ENCODE measurements at regions not wholly inside any gene's neighbourhood (a gene's known extent, or its start where the extent isn't known, plus 50 kb on each side); places are given as distances from the start of the nearest gene placed in this dataset.
"Not testable (repeated sequence)": the region's sequence is repeated elsewhere in the genome, so short reads cannot be mapped to it uniquely, and the experiment has no call there.

DNA sequence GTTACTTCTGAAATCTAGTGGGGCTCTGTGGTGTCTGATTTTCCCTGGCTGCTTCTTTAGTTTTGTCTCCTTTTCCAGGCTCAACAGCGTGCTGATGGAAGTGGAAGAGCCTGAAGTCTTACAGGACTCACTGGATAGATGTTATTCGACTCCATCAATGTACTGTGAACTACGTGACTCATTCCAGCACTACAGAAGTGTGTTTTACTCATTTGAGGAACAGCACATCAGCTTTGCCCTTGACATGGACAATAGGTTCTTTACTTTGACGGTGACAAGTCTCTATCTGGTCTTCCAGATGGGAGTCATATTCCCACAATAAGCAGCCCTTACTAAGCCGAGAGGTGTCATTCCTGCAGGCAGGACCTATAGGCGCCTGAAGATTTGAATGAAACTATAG, 51.1 kb downstream of the NBPF8 start:
- DNase-seq, result not testable (repeated sequence)

DNA sequence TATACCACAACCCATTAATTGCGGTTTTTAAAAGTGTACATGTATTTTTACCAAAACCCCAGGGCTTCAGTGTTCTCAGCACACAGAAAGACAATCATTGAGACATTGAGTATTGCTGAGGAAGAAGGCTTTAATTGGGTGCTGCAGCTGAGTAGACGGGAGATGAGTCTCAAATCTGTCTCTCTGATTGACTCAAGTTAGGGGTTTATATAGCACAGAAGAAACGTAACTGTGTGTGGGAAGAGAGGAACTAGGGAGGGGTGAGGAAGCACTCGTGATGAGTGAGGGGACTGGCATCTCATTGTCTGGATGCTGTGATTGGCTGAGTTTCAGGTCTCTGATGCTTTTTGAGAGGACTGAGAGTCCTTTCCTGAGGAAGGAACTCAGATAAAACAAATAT, 62.8 kb downstream of the NBPF8 start:
- not testable (repeated sequence) for DNase-seq

DNA sequence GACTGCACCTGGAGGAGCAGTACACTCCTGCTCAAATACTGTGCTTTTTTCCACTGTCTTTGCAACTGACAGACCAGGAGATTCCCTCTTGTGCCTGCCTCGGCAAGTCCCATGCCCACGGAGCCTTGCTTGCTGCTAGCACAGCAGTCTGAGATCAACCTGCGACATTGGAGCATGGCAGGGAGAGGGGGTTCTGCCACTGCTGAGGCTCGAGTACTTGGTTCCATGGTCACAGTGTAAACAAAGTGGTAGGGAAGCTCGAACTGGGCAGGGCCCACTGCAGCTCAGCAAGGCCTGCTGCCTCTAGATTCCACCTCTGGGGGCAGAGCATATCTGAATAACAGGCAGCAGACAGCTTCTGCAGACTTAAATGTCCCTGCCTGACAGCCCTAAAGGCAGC, 63.6 kb downstream of the NBPF8 start:
- DNase-seq, result not testable (repeated sequence)

DNA sequence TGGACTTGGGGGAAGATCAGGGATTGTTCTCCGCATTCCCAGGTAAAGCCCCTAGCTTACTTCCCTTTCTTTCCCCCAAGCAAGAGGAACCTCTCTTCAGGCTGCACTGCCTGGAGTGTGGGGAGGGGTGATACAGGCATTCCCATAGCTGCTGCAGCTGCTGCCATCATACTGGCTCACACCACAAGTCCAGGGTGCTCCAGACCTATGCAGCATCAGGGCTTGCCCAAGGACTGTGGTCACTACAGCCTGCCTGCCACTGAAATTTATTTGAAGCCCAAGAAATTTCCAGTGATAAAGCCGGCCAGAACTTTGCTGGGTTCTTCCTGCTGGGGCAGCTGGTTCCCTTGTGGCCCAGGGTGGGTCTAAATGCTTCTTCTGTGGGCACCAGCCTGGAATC, 72.7 kb downstream of the NBPF8 start:
- not testable (repeated sequence) for DNase-seq

DNA sequence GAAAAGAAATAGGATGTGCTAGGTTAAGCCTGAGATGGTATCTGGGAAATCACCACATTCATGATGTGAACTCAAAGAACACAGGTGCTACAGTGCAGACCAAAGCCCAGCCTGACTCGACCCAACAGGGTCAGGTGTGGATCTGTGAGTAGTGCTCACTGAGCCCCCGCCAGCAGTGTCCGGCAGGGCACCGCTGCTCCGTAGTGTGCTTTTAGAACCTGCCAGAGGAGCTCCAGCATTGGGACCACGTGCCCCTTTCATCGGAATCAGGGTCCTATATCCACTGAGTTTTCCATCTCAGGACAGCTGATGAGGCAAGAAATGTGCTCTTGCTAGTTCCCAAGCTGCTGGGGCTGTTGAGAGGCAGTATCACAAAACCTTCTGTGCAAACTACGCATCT, 74.4 kb downstream of the NBPF8 start:
- not testable (repeated sequence) for DNase-seq

DNA sequence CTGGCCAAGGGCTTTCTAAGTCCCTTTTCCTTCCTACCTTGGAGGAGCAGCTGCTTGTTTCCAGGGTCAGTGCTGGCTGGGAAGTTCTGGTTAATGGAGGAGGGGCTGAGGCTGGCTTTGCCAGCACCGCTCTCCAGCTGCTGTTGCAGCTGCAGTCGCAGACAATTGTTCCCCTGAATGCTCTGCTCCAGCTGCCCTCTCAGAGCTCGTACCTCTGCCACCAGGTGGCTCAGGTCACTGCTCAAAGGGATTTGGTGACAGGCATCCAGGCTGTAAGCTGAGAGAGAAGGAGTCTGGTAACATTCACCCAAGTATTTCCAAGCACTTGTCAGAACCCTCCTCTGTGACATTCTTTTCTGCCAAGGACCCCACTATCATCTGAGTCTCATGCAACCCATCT, 82.3 kb downstream of the NBPF8 start:
- not testable (repeated sequence) for DNase-seq

DNA sequence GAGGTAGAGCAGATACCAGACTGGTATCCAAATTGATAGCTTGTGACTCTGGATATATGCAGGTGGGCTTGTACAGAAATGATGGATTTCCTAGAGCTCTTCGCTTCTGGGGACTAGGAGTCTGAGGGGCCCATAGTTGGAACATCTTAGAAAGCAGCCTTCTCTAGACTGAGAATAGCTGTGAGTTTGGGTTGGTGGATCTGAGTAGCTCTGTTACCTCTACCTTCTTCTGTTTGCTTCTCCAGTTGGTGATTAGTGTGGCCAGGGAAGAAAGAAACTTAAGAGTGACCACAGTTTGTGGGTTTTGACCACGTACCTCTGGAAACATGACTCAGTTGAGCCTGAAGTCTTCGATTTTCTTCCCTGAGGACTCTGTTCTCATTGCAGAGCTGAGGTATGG, 88.4 kb downstream of the NBPF8 start:
- not testable (repeated sequence) for DNase-seq

DNA sequence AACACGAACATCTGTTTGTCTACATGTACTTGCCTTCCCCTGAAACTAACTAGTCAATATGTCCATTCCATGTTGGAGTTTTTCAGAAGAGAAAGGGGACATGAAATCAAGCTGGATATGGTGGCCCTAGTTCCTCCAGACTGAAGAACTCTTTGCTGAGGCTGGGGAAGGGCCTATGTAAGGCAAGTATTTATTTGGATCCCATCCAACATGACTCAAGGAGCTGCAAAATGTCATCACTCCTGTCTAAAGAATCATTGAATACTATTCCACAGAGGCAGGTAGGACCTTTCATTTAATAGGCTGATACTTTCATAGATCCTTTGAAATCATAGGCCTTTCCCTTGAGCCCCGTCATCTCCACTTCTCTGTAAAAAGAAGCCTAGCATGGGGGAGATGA, 91.5 kb downstream of the NBPF8 start:
- not testable (repeated sequence) for DNase-seq

DNA sequence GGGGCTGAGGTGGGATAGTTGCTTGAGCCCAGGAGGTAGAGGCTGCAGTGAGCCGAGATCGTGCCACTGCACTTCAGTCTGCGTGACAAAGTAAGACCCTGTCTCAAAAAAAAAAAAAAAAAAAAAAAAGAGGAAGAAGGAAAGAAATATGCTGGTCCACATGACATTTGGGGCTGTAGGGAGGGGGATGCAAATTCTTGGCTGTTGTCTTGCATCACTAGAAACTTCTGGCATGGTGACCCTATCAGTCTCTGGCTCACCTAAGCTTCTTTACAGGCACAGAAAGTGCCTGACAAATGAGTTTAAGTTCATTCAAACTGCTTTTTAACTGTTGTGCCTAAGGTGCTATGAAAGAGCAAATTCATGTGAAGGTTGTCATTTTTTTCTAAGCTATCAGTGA, 93.5 kb downstream of the NBPF8 start:
- not testable (repeated sequence) for DNase-seq

DNA sequence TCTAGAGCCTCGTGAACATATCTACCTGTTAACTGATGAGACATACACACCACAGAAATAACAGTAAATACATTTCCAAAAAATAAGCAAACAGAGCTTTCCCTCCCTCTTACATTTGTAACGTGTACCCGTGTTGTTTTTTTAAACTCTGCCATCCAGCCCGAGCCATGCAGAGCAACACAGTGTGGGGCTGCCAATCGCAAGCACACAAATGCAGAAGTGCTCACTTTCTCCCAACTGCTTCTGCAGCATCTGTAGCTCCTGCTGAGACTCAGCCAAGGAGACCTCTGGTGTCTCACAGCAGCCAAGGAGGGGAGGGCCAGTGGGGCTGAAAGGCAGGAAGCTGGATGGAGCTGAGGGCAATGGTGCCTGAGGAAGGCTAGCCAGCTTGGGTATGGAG, 94.4 kb downstream of the NBPF8 start:
- not testable (repeated sequence) for DNase-seq

DNA sequence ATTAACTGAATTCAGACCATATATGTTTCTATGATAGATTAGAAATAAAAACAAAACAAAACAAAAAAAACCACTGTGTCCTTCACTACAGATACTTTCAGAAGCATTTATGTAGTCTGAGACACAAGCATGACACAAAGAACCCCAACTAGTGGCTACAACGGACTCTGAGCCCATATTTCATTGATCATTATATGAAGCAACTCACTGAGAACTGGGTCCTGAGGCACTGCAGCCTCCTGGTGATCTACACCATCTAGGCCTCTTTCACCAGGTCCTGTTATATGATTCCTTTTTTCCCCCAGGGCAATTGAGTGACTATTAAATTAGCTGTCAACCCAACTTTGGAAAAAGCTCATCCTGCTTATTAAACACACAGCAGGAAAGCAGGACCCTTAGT, 98.3 kb downstream of the NBPF8 start:
- not testable (repeated sequence) for DNase-seq

DNA sequence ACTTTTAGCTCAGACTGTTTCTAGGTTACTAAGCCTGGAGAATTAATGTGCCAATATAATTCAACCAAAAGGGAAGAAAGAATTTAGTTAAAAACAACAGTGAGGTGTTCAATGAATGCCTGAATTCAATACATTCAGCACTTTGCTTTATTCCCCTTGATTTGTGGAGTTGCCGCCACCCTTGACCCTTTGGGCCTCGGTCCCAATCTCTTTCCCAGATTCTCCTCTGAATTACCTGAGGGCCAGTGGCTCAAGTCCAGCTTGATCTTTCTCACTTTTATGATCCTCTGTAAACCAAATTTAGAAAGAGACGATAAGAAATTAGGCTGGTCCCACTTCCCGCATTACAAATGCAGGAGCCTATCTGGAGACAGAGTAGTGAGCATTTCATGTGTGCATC, 98.7 kb downstream of the NBPF8 start:
- not testable (repeated sequence) for DNase-seq

DNA sequence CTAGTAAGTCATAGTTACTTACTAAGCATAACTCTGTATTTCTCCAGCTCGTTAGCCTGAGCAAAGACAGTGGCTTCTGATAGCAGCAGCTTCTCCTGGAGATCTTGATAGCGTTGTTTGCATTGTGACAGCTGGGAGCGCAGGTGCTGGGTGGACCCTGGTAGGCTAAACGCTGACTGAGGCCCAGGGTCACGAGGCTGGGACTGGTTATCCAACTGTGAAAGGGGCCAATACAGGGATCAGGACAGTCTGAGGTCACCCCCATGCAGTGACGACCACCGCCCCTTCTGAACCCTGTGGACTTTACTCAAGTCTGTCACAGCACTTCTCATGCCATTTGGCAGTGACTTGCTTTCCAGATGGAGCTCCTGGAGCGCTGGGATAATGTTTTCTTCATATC, 104.4 kb downstream of the NBPF8 start:
- DNase-seq, result not testable (repeated sequence)

DNA sequence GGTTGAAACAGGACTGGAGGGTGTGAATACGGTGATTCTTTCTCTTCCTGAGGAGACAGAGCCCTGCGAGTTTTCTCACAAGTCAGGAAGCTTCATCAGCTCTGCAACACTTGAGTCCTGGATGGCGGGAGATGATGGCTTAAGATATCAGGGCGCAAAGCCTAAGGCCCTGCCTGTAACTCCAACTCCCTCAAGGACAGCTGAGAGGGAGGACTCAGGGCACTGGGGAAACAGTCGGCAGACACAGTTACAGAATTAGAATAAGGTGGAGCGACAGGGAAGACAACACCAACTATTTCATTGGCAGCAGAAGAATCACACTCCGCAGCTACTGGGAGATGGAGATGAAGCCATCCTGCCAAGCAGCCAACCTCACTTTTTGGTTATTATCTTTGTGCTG, 109.6 kb downstream of the NBPF8 start:
- not testable (repeated sequence) for DNase-seq

DNA sequence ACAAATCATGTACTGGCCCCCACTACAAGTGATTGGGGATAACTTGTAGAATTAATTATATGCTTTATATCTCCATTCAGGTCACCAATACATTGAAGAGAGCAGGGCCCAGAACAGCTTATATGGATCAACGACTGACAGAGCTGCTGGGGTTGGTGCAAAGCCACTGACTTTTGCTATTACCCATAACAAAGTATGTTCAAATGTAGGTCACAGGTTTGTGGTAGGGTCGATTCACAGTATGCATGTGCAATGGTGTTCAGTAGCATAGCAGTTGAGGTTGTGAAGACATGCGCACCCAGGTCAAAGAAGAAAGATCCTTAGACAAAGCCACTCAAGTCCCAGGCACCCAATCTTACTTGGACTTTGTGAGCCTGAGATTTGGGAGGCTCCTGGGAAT, 110.6 kb downstream of the NBPF8 start:
- DNase-seq, result not testable (repeated sequence)

DNA sequence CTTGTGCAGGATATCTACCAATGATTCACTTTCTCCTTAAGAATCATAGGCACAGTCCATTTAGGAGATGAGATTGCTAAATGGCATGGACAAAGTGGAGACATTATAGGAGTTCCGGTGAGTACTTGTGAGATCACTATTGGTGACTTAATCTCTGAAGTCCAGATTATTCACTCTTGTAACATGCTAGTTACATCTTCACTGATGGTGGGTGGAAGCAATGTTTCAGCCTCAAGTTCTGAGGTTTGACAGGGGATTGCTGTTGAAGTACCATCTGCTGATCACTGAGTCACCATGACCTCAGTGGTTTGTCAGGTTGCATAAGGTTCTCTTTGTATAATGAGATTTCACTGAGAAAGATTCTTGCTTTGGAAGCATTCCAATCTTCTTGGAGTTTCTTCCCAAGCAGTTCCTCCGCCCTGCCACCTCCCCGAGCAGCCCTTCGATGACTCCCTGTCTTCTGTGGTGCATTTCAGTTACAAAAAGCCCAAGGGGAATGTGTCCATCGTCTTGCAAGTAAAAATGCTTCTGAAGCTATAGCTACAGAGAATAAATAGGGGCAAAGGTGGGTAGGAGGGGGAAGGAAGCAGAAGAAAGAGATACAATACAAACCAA, 114.7 kb downstream of the NBPF8 start:
- DNase-seq, result not testable (repeated sequence)

DNA sequence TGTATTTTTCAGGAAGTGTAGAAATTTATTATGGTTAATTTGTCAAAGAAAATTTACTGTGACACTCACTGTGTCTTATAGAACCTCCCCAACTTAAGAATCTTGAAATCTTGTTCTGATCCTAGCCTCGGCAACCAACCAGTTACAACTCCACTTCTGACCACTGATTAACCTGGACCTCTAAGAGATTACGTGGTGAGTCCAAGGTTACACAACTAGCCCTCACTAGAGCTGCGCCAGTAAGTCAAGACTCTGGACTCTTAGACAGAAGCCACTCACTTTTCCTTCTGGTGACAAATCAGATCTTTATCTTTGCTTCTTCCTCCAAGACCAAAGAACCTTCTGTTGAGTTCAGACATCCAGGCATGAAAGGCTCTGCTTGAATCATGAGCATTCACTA, 116.6 kb downstream of the NBPF8 start:
- DNase-seq, result not testable (repeated sequence)

DNA sequence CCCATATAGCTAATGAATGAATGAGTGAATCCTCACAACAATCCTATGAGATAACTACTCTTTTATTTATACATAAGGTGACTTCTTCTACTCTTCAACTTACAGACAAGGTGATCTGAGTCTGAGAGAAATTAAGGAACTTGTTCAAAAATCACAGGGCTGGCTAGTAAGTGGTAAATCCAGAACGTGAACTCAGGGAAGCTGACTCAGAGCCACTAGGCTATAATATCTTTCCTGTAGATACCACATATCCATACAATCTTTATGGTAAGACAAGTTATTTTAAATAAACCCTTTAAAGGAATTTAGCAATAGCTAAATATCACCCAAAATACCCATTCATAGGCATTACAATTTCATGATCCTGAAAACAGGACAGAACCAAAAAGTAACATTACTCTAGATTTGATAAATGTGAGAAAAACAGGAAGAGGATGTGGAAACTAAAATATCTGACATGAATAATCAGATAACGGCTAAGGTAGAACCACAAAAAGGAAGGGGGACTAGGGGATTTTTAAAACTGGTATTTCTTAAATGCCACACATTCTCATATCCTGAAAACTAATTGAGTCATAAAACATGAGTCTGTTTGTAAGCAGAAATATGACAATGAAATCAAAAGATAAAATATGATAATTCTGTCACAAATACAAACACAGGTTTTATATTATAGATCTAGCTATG, 119.7 kb downstream of the NBPF8 start:
- not testable (repeated sequence) for DNase-seq

DNA sequence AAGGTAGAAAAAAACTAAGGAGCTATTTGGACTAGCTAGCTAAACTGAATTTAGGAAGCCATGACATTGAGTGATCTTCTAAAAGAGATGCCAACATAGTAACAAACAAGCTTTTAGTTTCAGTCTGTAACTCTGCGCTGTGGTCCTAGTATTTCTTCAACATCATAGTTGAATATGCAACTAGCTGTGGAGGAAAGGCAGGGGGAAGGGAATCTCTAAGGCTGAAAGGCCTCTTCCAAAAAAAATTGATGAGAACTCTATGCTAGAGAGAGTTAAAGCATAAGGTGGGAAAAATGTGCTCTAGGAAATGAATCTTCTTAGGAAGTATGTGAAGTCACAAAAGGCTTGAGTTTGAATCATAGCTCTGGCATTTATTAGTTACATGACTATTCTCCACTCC, 120.2 kb downstream of the NBPF8 start:
- not testable (repeated sequence) for DNase-seq

DNA sequence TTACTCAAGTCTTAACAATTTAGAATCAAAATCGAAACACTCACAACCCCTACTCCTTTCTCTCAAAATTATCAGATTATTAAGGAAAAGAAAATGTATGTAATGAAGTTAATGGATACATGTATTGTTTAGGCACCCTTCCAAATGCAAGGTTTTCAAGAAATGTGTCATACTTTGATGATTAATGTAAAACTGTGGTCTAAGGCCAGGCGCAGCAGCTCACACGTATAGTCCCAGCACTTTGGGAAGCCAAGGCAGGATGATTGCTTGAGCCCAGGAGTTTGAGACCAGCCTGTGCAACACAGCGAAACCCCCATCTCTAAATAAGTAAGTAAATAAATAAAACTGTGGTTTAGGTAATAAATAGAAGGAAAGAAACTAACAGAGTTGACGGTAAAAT, 126.6 kb downstream of the NBPF8 start:
- DNase-seq, result not testable (repeated sequence)

DNA sequence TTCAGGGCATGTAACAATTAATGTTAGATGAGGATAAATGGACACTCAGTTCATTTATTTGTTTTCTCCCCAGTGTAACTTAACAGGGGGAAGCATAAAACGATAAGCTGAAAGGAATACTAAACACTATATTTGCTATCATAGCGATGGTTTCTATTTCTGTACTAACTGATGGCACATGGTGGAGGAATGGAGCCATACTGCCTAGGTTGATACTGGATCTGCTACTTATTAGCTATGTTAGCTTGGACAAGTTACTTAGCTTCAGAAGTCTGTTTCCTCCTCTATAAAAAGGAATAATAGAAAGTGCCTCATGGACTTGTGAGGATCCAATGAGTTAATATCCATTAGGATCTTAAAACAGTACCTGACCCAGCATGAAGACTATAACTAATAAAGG, 127.5 kb downstream of the NBPF8 start:
- not testable (repeated sequence) for DNase-seq

DNA sequence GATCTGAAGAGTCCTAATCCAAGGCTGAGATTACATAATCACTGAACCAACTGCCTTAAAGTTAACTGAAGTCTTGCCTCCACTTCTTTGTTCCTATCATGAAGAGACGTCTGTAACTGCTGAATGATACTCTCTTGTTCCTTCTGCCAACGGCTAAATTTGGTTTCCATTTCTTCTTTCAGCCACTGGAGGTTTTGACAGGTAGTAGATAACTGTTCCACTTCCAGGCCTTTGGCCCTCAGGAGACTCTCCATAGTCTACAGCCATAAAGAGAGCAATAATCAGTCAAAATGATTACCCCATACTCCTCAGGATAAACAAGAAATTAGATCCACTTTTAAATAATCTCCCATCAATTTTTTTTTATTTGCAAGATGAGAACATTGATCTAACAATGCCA, 128.1 kb downstream of the NBPF8 start:
- not testable (repeated sequence) for DNase-seq

DNA sequence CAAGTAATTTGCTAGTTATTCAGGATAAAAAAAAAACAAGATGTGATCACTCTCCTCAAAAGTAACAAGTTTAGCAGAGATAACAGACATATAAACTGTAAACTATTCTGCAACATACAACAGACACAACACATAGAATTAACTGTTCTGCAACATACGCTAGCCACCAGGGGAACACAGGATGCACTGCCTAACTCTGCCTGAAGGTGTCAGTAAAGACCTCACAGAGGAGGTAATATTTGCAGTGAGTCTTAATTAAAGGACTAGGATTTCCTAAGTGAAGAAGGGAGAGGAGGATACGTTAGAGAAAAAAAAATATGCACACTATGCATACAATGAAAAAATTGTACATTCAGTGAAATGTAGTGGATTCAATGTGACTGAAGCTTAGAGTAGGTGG, 129.6 kb downstream of the NBPF8 start:
- DNase-seq, result not testable (repeated sequence)

DNA sequence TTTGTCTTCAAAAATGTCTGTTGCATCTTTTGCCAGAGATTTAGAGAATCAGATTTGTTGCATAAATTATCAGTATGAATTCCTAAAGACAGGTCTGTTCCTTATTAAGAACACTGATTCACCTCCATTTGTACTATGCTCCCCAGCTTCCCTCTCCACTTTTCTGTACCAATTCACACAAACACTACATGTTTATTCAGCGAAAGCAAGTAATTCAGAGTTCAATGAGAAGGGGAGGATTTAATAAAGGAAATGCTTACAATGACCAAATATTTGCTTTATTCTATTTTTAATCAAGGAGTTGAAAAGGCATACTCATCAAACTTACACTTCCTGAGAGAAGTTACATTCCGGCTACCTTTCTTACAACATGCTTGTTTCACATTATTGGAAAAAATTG, 135.5 kb downstream of the NBPF8 start:
- not testable (repeated sequence) for DNase-seq

DNA sequence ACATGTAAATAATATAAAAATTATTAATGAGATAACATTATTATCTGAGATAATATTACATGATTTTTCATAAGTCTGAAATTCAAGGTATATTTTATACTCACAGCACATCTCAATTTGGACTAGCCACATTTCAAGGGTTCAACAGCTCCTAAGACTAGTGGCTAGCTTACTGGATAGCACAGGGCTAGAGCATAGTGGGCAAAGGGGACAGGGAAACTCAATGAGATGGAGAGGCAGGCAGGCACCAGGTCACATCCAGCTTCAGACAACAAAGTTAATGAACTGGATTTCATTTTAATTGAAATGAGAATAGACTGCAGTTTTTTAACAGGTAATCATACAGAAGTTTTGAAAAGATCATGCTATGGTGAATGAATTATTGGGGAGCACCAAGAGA, 137.4 kb downstream of the NBPF8 start:
- DNase-seq, result not testable (repeated sequence)

All from hematopoietic multipotent progenitor cell treated with erythropoietin and hydrocortisone succinate and interleukin-3 and kit ligand, for 6 days (in vitro differentiated cells).